Activated T-helper 17 cell treated with anti-CD3 and anti-CD28 coated beads, Interleukin-2, amount 50 U/mL, for 72 hours (primary cell): ENCODE measurements at regions not wholly inside any gene's neighbourhood (a gene's known extent, or its start where the extent isn't known, plus 50 kb on each side); places are given as distances from the start of the nearest gene placed in this dataset.
"Not testable (repeated sequence)": the region's sequence is repeated elsewhere in the genome, so short reads cannot be mapped to it uniquely, and the experiment has no call there.

Experiments
- ATAC-seq: fragments of 150-1000 bp; cut with Tn5 transposase; replicated peaks from 2 replicates; pipeline ENCODE4 v1.10.0; 2021; ENCODE audit warnings: mild to moderate bottlenecking, moderate library complexity
- H3K27ac Mint-ChIP-seq: one replicate; pipeline ENCODE4 v1.8.0; 2022; ENCODE audit warnings: mixed read lengths
- H3K27me3 Mint-ChIP-seq: one replicate; pipeline ENCODE4 v1.8.0; 2022; ENCODE audit warnings: mixed read lengths
- H3K36me3 Mint-ChIP-seq: one replicate; pipeline ENCODE4 v1.8.0; 2022; ENCODE audit warnings: low read depth, mild to moderate bottlenecking, mixed read lengths
- H3K4me1 Mint-ChIP-seq: one replicate; pipeline ENCODE4 v1.8.0; 2022; ENCODE audit warnings: mixed read lengths
- H3K4me3 Mint-ChIP-seq: one replicate; pipeline ENCODE4 v1.8.0; 2022; ENCODE audit warnings: mild to moderate bottlenecking, mixed read lengths
- H3K9me3 Mint-ChIP-seq: one replicate; pipeline ENCODE4 v1.8.0; 2022; ENCODE audit warnings: mixed read lengths

GRCh38 chr2:36302911-36303310 lies 52.7 kb upstream of the CRIM1 start:
- Mint-ChIP-seq H3K9me3 (no peaks in the 10 kb centered on the region), H3K27ac (no peak overlapping the region)
- ATAC-seq, result no peak

GRCh38 chr2:36301843-36302242 lies 53.7 kb upstream of the CRIM1 start:
- Mint-ChIP-seq H3K27ac (no peak overlapping the region), H3K27me3 (no peaks in the 10 kb centered on the region), H3K4me3 (no peak overlapping the region), H3K36me3 (no peaks in the 10 kb centered on the region), H3K9me3 (no peaks in the 10 kb centered on the region), H3K4me1 (no peaks in the 10 kb centered on the region)
- no peak for ATAC-seq

More at GRCh38 chr2:36302911-36303310, 52.7 kb upstream of the CRIM1 start:
- H3K4me1 Mint-ChIP-seq, result no peaks in the 10 kb centered on the region
- H3K27me3 Mint-ChIP-seq, result no peaks in the 10 kb centered on the region
- no peaks in the 10 kb centered on the region for H3K36me3 Mint-ChIP-seq
- H3K4me3 Mint-ChIP-seq, result no peak overlapping the region

- no peaks in the 10 kb centered on the region for H3K9me3 Mint-ChIP-seq
- H3K27ac Mint-ChIP-seq, result no peak overlapping the region
- H3K4me3 Mint-ChIP-seq, result no peak overlapping the region
- H3K36me3 Mint-ChIP-seq, result no peaks in the 10 kb centered on the region
- ATAC-seq, result no peak
- no peaks in the 10 kb centered on the region for H3K4me1 Mint-ChIP-seq
- H3K27me3 Mint-ChIP-seq, result no peaks in the 10 kb centered on the region
Observed at GRCh38 chr2:36300697-36301096, 54.9 kb upstream of the CRIM1 start.

- Mint-ChIP-seq H3K4me3 (no peak overlapping the region), H3K27me3 (no peaks in the 10 kb centered on the region), H3K4me1 (no peaks in the 10 kb centered on the region), H3K9me3 (no peaks in the 10 kb centered on the region), H3K36me3 (no peaks in the 10 kb centered on the region), H3K27ac (no peak overlapping the region)
- no peak for ATAC-seq
Observed at GRCh38 chr2:36296798-36297197, 58.8 kb upstream of the CRIM1 start.

GRCh38 chr2:36294316-36294721 lies 61.3 kb upstream of the CRIM1 start:
- H3K27ac Mint-ChIP-seq, result no peak overlapping the region
- H3K36me3 Mint-ChIP-seq, result no peaks in the 10 kb centered on the region
- peak; percentile 93 for ATAC-seq
- no peak overlapping the region for H3K4me3 Mint-ChIP-seq
- H3K9me3 Mint-ChIP-seq, result no peaks in the 10 kb centered on the region
- no peaks in the 10 kb centered on the region for H3K4me1 Mint-ChIP-seq
- no peaks in the 10 kb centered on the region for H3K27me3 Mint-ChIP-seq

GRCh38 chr2:36290306-36290856 lies 65.2 kb upstream of the CRIM1 start:
- Mint-ChIP-seq H3K4me3 (no peak overlapping the region), H3K36me3 (no peaks in the 10 kb centered on the region), H3K27me3 (no peaks in the 10 kb centered on the region), H3K4me1 (no peaks in the 10 kb centered on the region), H3K9me3 (no peaks in the 10 kb centered on the region), H3K27ac (no peak overlapping the region)
- ATAC-seq, result no peak

- H3K4me3 Mint-ChIP-seq, result no peak overlapping the region
- no peaks in the 10 kb centered on the region for H3K4me1 Mint-ChIP-seq
- no peak for ATAC-seq
- H3K27me3 Mint-ChIP-seq, result no peaks in the 10 kb centered on the region
- H3K27ac Mint-ChIP-seq, result no peak overlapping the region
- no peaks in the 10 kb centered on the region for H3K9me3 Mint-ChIP-seq
- no peaks in the 10 kb centered on the region for H3K36me3 Mint-ChIP-seq
Observed at GRCh38 chr2:36289731-36290130, 65.8 kb upstream of the CRIM1 start.

- Mint-ChIP-seq H3K4me1 (no peaks in the 10 kb centered on the region), H3K27ac (peak overlapping the region; percentile 36)
- peak; percentile 87 for ATAC-seq
Observed at GRCh38 chr2:36287363-36288275, 68.0 kb upstream of the CRIM1 start.

GRCh38 chr2:36279506-36279905 lies 76.1 kb upstream of the CRIM1 start:
- not testable (repeated sequence) for H3K4me3 Mint-ChIP-seq, H3K27me3 Mint-ChIP-seq, H3K27ac Mint-ChIP-seq, ATAC-seq, H3K36me3 Mint-ChIP-seq, H3K4me1 Mint-ChIP-seq
- H3K9me3 Mint-ChIP-seq, result peaks cover 18% of the 10 kb centered on the region

More at GRCh38 chr2:36287363-36288275, 68.0 kb upstream of the CRIM1 start:
- peak overlapping the region; percentile 3 for H3K4me3 Mint-ChIP-seq
- peaks cover 3% of the 10 kb centered on the region for H3K9me3 Mint-ChIP-seq
- no peaks in the 10 kb centered on the region for H3K36me3 Mint-ChIP-seq
- H3K27me3 Mint-ChIP-seq, result no peaks in the 10 kb centered on the region

- no peaks in the 10 kb centered on the region for H3K36me3 Mint-ChIP-seq
- H3K4me3 Mint-ChIP-seq, result no peak overlapping the region
- H3K9me3 Mint-ChIP-seq, result peaks cover 14% of the 10 kb centered on the region
- ATAC-seq, result peak; percentile 62
- H3K27me3 Mint-ChIP-seq, result no peaks in the 10 kb centered on the region
- peaks cover 8% of the 10 kb centered on the region for H3K4me1 Mint-ChIP-seq
- H3K27ac Mint-ChIP-seq, result no peak overlapping the region
Observed at GRCh38 chr2:36277881-36278523, 77.6 kb upstream of the CRIM1 start.

- no peak overlapping the region for H3K27ac Mint-ChIP-seq
- no peak overlapping the region for H3K4me3 Mint-ChIP-seq
- peaks cover 8% of the 10 kb centered on the region for H3K4me1 Mint-ChIP-seq
- peak; percentile 98 for ATAC-seq
- no peaks in the 10 kb centered on the region for H3K36me3 Mint-ChIP-seq
- peaks cover 13% of the 10 kb centered on the region for H3K9me3 Mint-ChIP-seq
- no peaks in the 10 kb centered on the region for H3K27me3 Mint-ChIP-seq
Observed at GRCh38 chr2:36277146-36277808, 78.3 kb upstream of the CRIM1 start.

GRCh38 chr2:36271266-36271665 lies 84.3 kb upstream of the CRIM1 start:
- no peaks in the 10 kb centered on the region for H3K36me3 Mint-ChIP-seq
- H3K9me3 Mint-ChIP-seq, result peaks cover 12% of the 10 kb centered on the region
- peaks cover 4% of the 10 kb centered on the region for H3K4me1 Mint-ChIP-seq
- ATAC-seq, result no peak
- no peak overlapping the region for H3K4me3 Mint-ChIP-seq
- no peaks in the 10 kb centered on the region for H3K27me3 Mint-ChIP-seq
- no peak overlapping the region for H3K27ac Mint-ChIP-seq

- Mint-ChIP-seq H3K36me3 (no peaks in the 10 kb centered on the region), H3K4me3 (no peak overlapping the region), H3K27ac (no peak overlapping the region), H3K4me1 (peaks cover 5% of the 10 kb centered on the region), H3K9me3 (peaks cover 14% of the 10 kb centered on the region), H3K27me3 (no peaks in the 10 kb centered on the region)
- ATAC-seq, result no peak
Observed at GRCh38 chr2:36270758-36271157, 84.8 kb upstream of the CRIM1 start.

- no peak overlapping the region for H3K27ac Mint-ChIP-seq
Observed at GRCh38 chr2:36267194-36267593, 88.4 kb upstream of the CRIM1 start.

More at GRCh38 chr2:36267194-36267593, 88.4 kb upstream of the CRIM1 start:
- Mint-ChIP-seq H3K9me3 (peaks cover 14% of the 10 kb centered on the region), H3K27me3 (no peaks in the 10 kb centered on the region), H3K4me3 (no peak overlapping the region), H3K4me1 (peaks cover 5% of the 10 kb centered on the region), H3K36me3 (no peaks in the 10 kb centered on the region)
- no peak for ATAC-seq
